Choroid plexus epithelial cell (primary cell): ENCODE measurements at regions not wholly inside any gene's neighbourhood (a gene's known extent, or its start where the extent isn't known, plus 50 kb on each side); places are given as distances from the start of the nearest gene placed in this dataset.

Experiments used
- DNase-seq: peaks from one replicate; pipeline ENCODE4 v3.0.0-alpha.2; 2010; ENCODE audit warnings: low read depth
- H3K4me3 ChIP-seq: 2 replicates; pipeline ENCODE4 v1.5.1; 2011; ENCODE audit warnings: low read depth, mild to moderate bottlenecking, control low read depth, low read length, moderate library complexity
- CTCF ChIP-seq: conservative IDR thresholded peaks from 2 replicates; pipeline ENCODE4 v1.5.1; 2011; ENCODE audit warnings: low read depth, mild to moderate bottlenecking, control low read depth, inconsistent platforms, low read length, moderate library complexity

DNA sequence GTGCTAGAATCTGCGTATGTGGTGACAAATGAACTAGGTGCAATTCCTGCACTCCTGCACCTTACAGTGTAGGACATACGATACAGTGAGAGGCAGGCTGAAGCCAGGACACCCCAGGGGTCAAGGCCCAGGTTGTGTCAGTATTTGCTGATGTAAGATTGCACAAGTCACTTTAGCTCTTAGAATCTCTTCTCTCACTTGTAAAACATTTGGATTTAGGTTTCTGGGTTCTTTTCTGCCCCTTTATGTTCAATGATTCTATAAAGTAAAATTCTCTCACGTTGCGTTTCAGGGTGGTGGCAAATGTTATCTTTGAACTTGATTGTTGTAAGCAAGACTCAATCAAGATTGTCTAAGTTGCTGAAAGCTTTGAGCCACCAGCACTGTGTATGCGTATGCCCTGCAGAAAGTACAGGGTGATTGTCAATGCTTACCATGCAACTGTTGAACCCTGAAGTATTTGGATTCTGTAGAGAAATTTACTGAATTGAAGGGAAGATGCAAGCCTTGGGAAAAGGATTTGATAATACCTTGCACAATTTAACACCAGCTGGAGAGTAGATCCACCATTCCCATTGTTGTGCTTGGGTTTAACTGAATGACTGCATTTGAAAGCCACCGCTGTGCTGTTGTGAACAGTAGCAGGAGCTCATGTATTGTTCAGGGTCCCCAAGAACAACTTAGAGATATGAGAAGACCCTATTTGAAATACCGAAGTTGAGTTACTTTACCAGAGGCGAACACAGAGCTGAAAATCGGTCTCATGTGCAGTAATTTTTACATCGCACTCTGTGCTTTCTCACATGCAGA lies 106.1 kb upstream of the CITED2 start:
- DNase-seq: peak; percentile 44
- no peak overlapping the region for H3K4me3 ChIP-seq
- TF ChIP-seq CTCF: no peak

DNA sequence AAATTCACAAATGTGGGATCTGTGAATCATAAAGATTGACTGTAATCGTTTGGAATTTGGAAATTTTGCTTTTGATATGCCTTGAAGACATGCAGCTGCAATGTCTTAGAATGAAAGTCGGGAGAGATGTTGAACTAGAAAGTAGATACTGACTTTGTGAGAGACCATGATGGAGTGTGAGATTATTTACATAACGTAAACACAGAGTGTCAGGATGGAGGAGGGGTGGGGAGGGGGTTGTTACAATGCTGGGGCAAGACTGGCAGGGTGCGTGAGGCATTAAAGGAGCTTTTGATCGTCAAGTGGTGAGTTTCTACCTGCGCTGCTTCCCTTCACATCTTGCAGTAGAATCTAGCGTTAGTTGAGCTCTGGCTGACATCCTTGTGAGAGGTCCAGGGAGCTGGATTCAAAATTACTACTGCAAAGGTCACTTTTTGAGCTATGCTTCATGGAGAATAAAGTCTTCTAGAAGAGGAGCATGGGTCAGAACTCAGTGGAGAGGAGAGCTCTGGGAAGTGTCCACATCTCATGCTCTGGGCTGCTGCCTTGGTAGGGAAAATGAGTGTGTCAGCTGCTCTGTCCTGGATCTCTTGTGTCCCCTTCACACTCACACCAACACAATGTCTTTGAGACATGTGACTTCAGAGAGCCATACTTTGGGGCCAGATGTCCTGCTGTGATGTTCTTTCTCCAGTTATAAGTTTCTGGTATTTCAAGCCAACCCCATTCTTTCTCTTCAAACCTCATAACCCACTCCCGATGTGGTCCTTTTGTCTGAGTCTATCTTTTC lies 105.2 kb upstream of the CITED2 start:
- no peak for TF ChIP-seq CTCF
- no peak for DNase-seq
- H3K4me3 ChIP-seq: no peak overlapping the region

DNA sequence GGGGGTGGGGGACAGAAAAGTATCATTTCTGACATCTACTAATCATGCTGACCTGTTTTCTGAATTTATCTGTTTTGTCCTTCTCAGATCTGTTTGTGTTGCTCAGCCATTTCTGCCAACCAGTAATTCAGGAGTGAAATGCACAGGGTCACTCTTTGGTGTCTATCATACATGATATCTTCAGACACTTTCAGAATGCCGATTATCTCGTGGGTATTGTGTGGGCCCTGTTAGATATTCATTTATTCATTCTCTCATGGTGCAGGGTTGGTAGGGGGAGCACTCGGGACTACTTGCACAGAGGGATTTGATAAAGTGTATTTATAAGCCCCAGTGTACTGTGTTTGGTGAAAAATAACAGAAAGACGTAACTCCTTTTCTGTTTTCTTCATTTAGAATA lies 101.2 kb upstream of the CITED2 start:
- no peak for TF ChIP-seq CTCF
- no peak for DNase-seq
- H3K4me3 ChIP-seq: no peak overlapping the region

GRCh38 chr6:139475241-139475640 lies 100.8 kb upstream of the CITED2 start:
- H3K4me3 ChIP-seq: no peak overlapping the region
- TF ChIP-seq CTCF: no peak
- no peak for DNase-seq

DNA sequence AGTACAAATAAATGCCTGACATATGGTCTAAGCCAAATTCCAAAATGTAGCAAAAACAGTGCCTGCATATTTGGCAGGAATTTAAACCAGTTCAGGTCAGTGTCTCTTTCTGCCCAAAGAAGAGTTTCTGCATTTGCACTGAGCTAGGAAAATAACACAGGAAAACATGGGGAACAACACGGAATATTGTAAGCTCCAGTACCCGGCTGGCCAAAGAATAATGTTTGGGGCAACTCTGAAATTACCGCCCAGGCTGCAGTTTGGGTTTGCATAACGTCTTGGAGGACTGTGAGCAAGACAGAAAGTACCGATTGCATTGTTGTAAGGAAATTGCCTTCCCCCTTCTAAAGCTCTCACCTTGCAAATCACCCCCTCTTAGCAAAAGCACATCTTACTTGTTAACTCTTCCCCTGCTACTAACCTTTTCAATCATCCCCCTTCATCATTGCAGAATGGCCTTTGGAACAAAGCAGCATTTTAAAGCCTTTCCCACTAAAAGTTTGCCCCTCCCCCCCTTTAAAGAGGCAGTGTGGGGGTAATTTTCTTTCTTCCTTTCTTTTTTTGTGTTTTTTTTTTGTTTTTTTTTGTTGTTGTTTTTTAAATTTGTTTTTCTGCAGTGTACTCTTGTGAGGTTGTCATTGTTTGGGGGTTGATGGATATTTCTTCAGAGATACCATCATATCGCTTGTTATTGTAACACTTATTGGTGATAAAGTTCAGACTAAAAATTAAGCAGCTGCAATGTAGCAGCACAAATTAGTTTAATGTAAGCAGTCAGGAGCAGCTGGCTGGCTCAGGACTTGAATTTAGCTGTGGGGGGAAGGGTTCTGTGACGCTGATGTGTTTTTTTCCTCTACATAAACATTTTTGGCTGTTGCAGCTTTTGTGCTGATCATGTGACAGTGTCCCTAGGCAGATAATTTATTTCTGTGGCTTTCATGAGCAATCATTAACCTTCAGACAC lies 100.0 kb upstream of the CITED2 start:
- peak; percentile 69 for DNase-seq
- no peak for TF ChIP-seq CTCF
- H3K4me3 ChIP-seq: peak overlapping the region; percentile 1

DNA sequence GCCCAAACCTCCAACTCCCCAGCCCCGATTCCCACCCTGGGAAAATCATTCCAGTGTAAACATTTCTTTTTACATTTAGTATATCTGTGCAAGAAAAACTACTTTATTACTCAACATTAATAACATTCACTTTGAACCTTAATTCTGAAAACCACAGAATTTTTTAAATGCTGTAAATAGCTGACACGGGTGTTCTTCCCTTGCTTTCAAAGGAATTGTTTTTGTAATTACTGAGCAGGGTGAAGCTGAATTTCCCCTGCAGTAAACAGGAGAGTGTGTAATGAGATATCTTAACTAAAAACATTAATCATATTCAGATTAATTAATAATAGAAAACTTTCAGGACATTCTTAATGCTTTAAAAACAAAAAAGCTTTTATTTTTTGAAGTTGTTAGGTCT lies 99.3 kb upstream of the CITED2 start:
- H3K4me3 ChIP-seq: no peak overlapping the region
- TF ChIP-seq CTCF: no peak
- DNase-seq: peak; percentile 60
